ENCODE measurements at regions not wholly inside any gene's neighbourhood (a gene's known extent, or its start where the extent isn't known, plus 50 kb on each side); places are given as distances from the start of the nearest gene placed in this dataset.

- H3K9me1 ChIP-seq (ENCODE audit: control insufficient read depth, extremely low read depth, insufficient read depth, low read length): no peaks in the 10 kb centered on the region
- H3K9me3 ChIP-seq (ENCODE audit: control insufficient read depth, low read depth, low read length): no peaks in the 10 kb centered on the region
- no peak overlapping the region for H3K4me2 ChIP-seq (ENCODE audit: control insufficient read depth, extremely low read depth, insufficient read depth, low read depth, low read length)
- no peaks in the 10 kb centered on the region for H3K79me2 ChIP-seq (ENCODE audit: control insufficient read depth, insufficient read depth, low read length)
- FAIRE-seq (no peak), DNase-seq (ENCODE audit: low read depth, low spot score) (no peak)
- dilution Hi-C loops (cut with MboI; ENCODE audit: extremely low pct_ligation_motif_present, low sequenced_read_pairs): no loop called here
- TF ChIP-seq CTCF (optimal IDR thresholded peaks at IDR 0.05 in 1 of 3, IDR thresholded peaks at IDR 0.05 in 1 of 3, conservative IDR thresholded peaks at IDR 0.05 in 1 of 3; ENCODE audit: extremely low read depth in 1 of 3, insufficient read depth in 2 of 3, low read length in 3 of 3) (no peak), EZH2 (IDR thresholded peaks at IDR 0.05; ENCODE audit: low read length) (no peak)
- H2AFZ ChIP-seq (ENCODE audit: control insufficient read depth, low read length): no peak overlapping the region
- H3K36me3 ChIP-seq (ENCODE audit: control insufficient read depth in 2 of 2, extremely low read depth in 1 of 2, insufficient read depth in 2 of 2, low read length in 2 of 2): no peaks in the 10 kb centered on the region
- no peak overlapping the region for H3K27ac ChIP-seq (ENCODE audit: control insufficient read depth, insufficient read depth, low read length)
- H3K4me3 ChIP-seq (ENCODE audit: control insufficient read depth in 2 of 3, extremely low read depth in 1 of 3, insufficient read depth in 2 of 3, low read depth in 1 of 3, low read length in 3 of 3): no peak overlapping the region
- no peaks in the 10 kb centered on the region for H3K27me3 ChIP-seq (ENCODE audit: control insufficient read depth, extremely low read depth, insufficient read depth, low read length)
- no peak overlapping the region for H3K9ac ChIP-seq (ENCODE audit: control insufficient read depth, extremely low read depth, insufficient read depth, low read length)
- no peaks in the 10 kb centered on the region for H4K20me1 ChIP-seq (ENCODE audit: control insufficient read depth, extremely low read depth, insufficient read depth, low read length)
- no peaks in the 10 kb centered on the region for H3K4me1 ChIP-seq (ENCODE audit: control insufficient read depth, extremely low read depth, insufficient read depth, low read length)
Observed at GRCh38 chr2:105689484-105689883, 55.2 kb upstream of the NCK2 start.

- TF ChIP-seq EZH2 (IDR thresholded peaks at IDR 0.05; ENCODE audit: low read length) (no peak), CTCF (optimal IDR thresholded peaks at IDR 0.05 in 1 of 3, IDR thresholded peaks at IDR 0.05 in 1 of 3, conservative IDR thresholded peaks at IDR 0.05 in 1 of 3; ENCODE audit: extremely low read depth in 1 of 3, insufficient read depth in 2 of 3, low read length in 3 of 3) (no peak)
- no peaks in the 10 kb centered on the region for H3K79me2 ChIP-seq (ENCODE audit: control insufficient read depth, insufficient read depth, low read length)
- H3K9me3 ChIP-seq (ENCODE audit: control insufficient read depth, low read depth, low read length): no peaks in the 10 kb centered on the region
- H3K36me3 ChIP-seq (ENCODE audit: control insufficient read depth in 2 of 2, extremely low read depth in 1 of 2, insufficient read depth in 2 of 2, low read length in 2 of 2): no peaks in the 10 kb centered on the region
- no peak overlapping the region for H3K4me3 ChIP-seq (ENCODE audit: control insufficient read depth in 2 of 3, extremely low read depth in 1 of 3, insufficient read depth in 2 of 3, low read depth in 1 of 3, low read length in 3 of 3)
- dilution Hi-C loops (cut with MboI; ENCODE audit: extremely low pct_ligation_motif_present, low sequenced_read_pairs): no loop called here
- FAIRE-seq (no peak), DNase-seq (ENCODE audit: low read depth, low spot score) (no peak)
- H3K9me1 ChIP-seq (ENCODE audit: control insufficient read depth, extremely low read depth, insufficient read depth, low read length): no peaks in the 10 kb centered on the region
- no peaks in the 10 kb centered on the region for H3K27me3 ChIP-seq (ENCODE audit: control insufficient read depth, extremely low read depth, insufficient read depth, low read length)
- no peaks in the 10 kb centered on the region for H4K20me1 ChIP-seq (ENCODE audit: control insufficient read depth, extremely low read depth, insufficient read depth, low read length)
- no peak overlapping the region for H3K4me2 ChIP-seq (ENCODE audit: control insufficient read depth, extremely low read depth, insufficient read depth, low read depth, low read length)
- H3K9ac ChIP-seq (ENCODE audit: control insufficient read depth, extremely low read depth, insufficient read depth, low read length): no peak overlapping the region
- H2AFZ ChIP-seq (ENCODE audit: control insufficient read depth, low read length): no peak overlapping the region
- no peaks in the 10 kb centered on the region for H3K4me1 ChIP-seq (ENCODE audit: control insufficient read depth, extremely low read depth, insufficient read depth, low read length)
- H3K27ac ChIP-seq (ENCODE audit: control insufficient read depth, insufficient read depth, low read length): no peak overlapping the region
Observed at GRCh38 chr2:105688946-105689345, 55.8 kb upstream of the NCK2 start.

All from keratinocyte (primary cell).